ENCODE measurements at regions not wholly inside any gene's neighbourhood (a gene's known extent, or its start where the extent isn't known, plus 50 kb on each side); places are given as distances from the start of the nearest gene placed in this dataset.
"Not testable (repeated sequence)": the region's sequence is repeated elsewhere in the genome, so short reads cannot be mapped to it uniquely, and the experiment has no call there.

DNA sequence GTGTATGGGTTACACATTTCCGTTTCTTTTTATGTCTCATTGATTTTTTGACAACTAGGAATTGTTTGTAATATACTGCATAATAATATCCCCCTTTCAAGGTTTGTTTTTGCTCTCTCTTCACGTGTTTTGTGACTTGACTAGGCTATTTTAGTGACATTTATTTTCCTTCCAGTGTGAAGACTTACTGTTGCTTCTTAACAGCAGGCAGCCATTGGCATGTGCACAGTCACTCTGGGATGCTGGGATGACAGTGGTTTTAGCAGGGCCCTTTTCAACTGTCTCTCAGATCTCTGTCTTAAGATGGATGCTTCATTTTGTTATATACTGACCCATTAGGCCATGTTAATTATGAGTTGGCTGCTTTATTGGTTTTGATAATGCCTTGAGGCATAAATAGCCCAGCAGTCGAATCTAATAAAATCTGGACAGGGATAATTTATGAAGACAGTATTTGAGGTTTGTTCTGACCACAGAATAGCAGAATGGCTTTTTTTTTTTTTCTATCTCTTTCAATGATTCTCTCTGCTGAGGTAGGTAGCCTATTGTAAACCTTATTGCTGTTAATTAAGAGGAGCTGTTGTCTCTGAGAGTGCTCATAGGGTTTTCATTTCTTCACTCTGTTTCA lies 536.0 kb downstream of the GABRG2 start:
- TF ChIP-seq CTCF (conservative IDR thresholded peaks at IDR 0.05) = no peak
- H3K27ac ChIP-seq = no peak overlapping the region

GRCh38 chr5:162607879-162608278 lies 540.3 kb downstream of the GABRG2 start:
- H3K27ac ChIP-seq = no peak overlapping the region
- peak; percentile 55 for TF ChIP-seq CTCF (conservative IDR thresholded peaks at IDR 0.05)

DNA sequence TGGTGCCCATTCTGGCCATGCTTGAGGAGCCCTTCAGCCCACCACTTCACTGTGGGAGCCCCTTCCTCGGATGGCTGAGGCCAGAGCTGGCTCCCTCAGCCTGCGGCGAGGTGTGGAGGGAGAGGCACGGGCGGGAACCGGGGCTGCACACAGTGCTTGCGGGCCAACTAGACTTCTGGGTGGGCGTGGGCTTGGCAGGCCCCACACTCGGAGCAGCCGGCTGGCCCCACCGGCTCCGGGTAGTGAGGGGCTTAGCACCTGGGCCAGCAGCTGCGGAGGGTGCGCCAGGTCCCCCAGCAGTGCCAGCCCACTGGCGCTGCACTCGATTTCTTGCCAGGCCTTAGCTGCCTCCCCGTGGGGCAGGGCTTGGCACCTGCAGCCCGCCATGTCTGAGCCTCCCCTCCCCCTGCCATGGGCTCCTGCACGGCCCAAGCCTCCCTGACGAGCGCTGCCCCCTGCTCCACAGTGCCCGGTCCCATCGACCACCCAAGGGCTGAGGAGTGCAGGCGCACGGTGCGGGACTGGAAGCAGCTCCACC lies 554.2 kb downstream of the GABRG2 start:
- H3K27ac ChIP-seq = not testable (repeated sequence)

- no peak overlapping the region for H3K27ac ChIP-seq
- TF ChIP-seq CTCF (conservative IDR thresholded peaks at IDR 0.05) = no peak
These were observed 556.5 kb downstream of the GABRG2 start for GRCh38 chr5:162624110-162624509.

DNA sequence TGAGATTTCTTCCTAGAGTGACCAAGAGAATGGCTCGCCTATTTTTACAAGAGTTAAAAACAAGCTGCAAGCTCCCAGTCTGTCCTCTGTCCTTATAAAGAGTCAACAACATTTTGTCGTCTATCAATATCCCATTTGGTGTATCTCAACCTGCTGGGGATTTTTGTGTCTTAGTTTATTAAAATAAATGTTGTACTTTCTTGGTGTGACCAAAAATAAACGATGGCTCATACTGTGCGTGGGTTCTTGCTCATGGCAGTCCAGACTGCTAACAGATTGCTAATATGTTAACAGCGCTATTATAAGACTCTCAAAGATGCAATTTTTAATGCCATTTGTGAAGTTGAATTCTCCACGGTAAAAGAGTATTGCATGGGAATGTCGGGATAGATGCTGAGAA lies 569.9 kb downstream of the GABRG2 start:
- TF ChIP-seq CTCF (conservative IDR thresholded peaks at IDR 0.05) = no peak
- H3K27ac ChIP-seq = no peak overlapping the region

GRCh38 chr5:162638849-162639248 lies 571.3 kb downstream of the GABRG2 start:
- H3K27ac ChIP-seq = no peak overlapping the region
- no peak for TF ChIP-seq CTCF (conservative IDR thresholded peaks at IDR 0.05)

- no peak for TF ChIP-seq CTCF (conservative IDR thresholded peaks at IDR 0.05)
- H3K27ac ChIP-seq = no peak overlapping the region
These were observed 573.7 kb downstream of the GABRG2 start for GRCh38 chr5:162641142-162641813.

Data from VCaP (cell line).